Activated naive CD4-positive, alpha-beta T cell treated with anti-CD3 and anti-CD28 coated beads, Interleukin-2, amount 50 U/mL, for 24 hours (primary cell): ENCODE measurements at regions not wholly inside any gene's neighbourhood (a gene's known extent, or its start where the extent isn't known, plus 50 kb on each side); places are given as distances from the start of the nearest gene placed in this dataset.
"Not testable (repeated sequence)": the region's sequence is repeated elsewhere in the genome, so short reads cannot be mapped to it uniquely, and the experiment has no call there.

Source experiments
- H3K27ac Mint-ChIP-seq: one replicate; pipeline ENCODE4 v1.8.0; 2021; ENCODE audit warnings: mild to moderate bottlenecking, mixed read lengths
- H3K27me3 Mint-ChIP-seq: one replicate; pipeline ENCODE4 v1.8.0; 2021; ENCODE audit warnings: mixed read lengths
- H3K36me3 Mint-ChIP-seq: one replicate; pipeline ENCODE4 v1.8.0; 2021; ENCODE audit warnings: mixed read lengths
- H3K4me1 Mint-ChIP-seq: one replicate; pipeline ENCODE4 v1.8.0; 2021; ENCODE audit warnings: mixed read lengths
- H3K4me3 Mint-ChIP-seq: one replicate; pipeline ENCODE4 v1.8.0; 2021; ENCODE audit warnings: mild to moderate bottlenecking, mixed read lengths
- H3K9me3 Mint-ChIP-seq: one replicate; pipeline ENCODE4 v1.8.0; 2021; ENCODE audit warnings: mixed read lengths

- H3K36me3 Mint-ChIP-seq, H3K4me1 Mint-ChIP-seq, H3K27ac Mint-ChIP-seq, H3K27me3 Mint-ChIP-seq, H3K9me3 Mint-ChIP-seq, H3K4me3 Mint-ChIP-seq: not testable (repeated sequence)
Observed at GRCh38 chr4:115178687-115179086, 65.3 kb upstream of the NDST4 start.

GRCh38 chr4:115171220-115171619, 57.8 kb upstream of the NDST4 start:
- Mint-ChIP-seq H3K27me3 (no peaks in the 10 kb centered on the region), H3K4me1 (no peaks in the 10 kb centered on the region), H3K27ac (no peak overlapping the region), H3K36me3 (no peaks in the 10 kb centered on the region), H3K9me3 (peaks cover 5% of the 10 kb centered on the region), H3K4me3 (no peak overlapping the region)

- no peak overlapping the region for H3K4me3 Mint-ChIP-seq
- no peaks in the 10 kb centered on the region for H3K36me3 Mint-ChIP-seq
- no peaks in the 10 kb centered on the region for H3K27me3 Mint-ChIP-seq
- H3K4me1 Mint-ChIP-seq, result no peaks in the 10 kb centered on the region
- H3K27ac Mint-ChIP-seq, result no peak overlapping the region
- H3K9me3 Mint-ChIP-seq, result peaks cover 13% of the 10 kb centered on the region
Observed at GRCh38 chr4:115165503-115165902, 52.1 kb upstream of the NDST4 start.
